GM18519 (cell line): ENCODE measurements at regions not wholly inside any gene's neighbourhood (a gene's known extent, or its start where the extent isn't known, plus 50 kb on each side); places are given as distances from the start of the nearest gene placed in this dataset.

Experiments
- ATAC-seq: cut with Tn5 transposase; IDR thresholded peaks from one replicate; pipeline ENCODE4 v1.9.1; 2021; ENCODE audit warnings: mild to moderate bottlenecking, moderate library complexity; ENCODE audit not compliant: unreplicated experiment, low FRiP score

DNA sequence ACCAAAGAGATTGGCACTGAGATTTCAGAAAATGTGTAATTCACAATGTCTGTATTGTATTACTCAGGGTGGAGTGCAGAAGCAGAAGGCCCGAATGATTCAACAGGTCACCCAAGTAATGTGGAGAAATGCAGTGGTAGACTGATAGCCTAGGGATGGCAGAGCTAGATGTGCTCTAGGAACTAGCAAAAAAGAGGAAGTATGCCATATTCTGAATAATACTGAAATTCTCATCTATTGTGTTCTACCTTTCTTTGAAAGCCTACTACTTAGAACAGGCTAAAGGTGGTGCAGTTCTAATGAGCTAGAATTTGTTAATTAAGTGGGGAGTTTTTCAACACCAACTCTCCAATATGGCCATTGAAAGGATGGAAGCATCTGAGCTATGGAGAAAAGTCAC, 1449.8 kb upstream of the MIR17HG start:
- ATAC-seq = peak; percentile 75

DNA sequence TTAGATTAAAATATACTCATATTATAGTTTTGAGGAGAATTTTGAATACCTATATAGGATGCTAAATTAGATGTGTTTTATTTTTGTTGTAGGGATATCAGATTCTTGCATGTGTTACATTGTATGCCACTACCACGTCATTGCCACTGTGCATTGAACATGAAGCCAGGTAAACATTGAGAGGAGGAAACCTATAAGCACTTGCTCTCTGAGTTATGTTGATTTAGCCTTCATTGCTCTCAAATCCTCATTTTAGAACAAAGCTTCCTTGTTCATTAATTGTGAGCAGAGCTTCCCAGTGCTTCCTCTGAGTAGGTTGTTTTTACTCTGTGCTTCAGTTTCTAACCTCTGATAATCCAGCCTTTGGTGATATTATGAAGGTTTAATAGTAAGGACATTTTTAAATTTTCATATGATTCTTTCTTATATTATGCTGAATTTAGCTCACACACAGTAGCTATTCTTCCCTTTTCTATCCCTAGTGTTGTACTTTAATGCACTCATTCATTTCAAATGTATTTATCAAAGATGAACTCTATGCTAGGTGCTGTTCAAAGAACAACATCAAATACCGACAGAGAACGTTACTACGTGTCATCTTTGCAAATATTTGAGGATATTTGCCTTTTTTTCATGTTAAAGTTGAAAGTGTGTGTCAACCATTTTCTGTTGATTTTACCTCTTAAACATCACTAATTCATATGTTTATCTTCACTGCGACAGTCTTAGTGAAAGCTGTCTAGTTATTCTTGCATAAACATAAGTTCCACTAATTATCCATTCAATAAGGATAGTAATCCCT, 1448.0 kb upstream of the MIR17HG start:
- ATAC-seq = no peak

DNA sequence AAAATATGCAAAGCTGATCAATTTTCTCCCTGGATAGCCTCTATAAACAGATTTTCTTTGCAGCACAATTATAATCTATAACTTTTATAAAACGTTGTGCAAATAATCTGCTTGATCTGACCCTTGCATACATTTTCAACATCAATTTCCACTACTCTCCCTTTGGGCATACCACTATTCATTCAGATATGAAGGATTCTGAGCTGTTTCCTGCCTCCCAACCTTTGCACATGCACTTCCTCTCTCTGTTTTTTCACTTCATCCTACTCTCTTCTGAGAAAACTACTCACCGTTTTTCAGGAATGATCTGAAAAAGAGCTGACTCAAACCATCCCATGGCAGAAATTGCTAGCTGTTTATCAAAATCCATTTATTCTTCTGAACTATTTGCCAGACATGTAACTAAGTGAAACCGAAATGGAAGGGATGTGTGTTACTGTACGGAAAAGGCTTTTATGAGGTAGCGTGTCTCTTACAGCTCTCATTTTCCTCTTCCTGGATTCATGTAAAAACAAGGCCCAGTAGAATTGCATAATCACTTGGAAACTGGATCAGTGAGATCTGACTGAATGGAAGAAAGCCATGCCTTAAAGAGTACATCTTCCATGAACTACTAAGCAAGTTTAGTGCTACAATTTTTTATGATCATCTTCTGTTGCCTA, 1447.3 kb upstream of the MIR17HG start:
- no peak for ATAC-seq

DNA sequence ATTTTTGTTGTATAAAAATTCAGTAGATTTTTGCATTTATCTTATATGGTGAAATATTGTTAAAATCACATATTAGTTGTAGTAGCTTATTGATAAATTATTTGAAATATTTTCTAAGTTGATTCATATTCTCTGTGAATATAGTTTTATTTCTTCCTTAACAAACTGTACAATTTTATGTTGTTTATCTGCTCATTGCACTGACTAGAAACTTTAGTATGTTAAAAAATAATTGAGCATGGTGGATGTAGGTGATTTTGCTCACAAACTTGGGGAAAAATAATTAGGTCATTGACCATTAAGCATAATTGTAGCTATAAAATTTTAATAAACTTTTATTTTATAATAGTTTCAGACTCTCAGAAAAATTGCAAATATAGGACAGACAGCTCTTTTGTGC, 1445.3 kb upstream of the MIR17HG start:
- no peak for ATAC-seq

DNA sequence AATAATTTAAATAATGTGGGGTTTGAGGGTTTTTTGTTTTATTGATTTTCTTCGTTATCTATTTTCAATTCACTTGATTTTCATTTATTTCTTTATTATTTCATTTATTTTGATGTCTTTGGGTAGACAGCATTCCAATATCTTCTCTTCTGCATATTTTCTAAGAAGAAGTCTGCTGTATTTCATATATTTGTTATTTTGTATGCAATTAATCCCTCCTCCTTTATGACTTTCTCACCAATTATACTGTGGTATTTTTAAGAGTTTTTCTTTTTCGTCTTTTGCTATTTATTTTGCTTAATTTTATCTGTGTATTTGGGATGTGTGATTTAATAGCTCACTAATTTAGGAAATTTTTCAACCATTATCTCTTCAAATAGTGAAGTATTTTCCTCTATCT, 1444.4 kb upstream of the MIR17HG start:
- no peak for ATAC-seq

DNA sequence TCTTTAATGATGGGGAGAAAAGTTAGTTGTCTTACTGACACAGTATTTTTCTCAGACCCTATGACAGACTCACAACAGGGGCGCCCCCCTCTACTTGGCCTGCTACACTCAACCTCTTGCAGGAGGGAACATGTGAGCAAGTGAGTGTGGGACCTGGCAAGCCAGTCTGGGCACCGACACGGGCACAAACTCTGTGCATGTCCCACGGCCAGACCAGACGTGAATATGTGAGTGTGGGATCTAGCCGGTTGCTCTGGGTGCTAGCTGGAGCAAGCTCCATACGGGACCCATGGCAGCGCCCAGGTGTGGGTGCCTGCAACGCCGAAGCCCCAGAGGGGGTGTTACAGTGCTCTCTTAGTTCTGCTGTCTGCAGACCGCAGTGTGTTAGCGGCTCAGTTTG, 1437.3 kb upstream of the MIR17HG start:
- no peak for ATAC-seq

DNA sequence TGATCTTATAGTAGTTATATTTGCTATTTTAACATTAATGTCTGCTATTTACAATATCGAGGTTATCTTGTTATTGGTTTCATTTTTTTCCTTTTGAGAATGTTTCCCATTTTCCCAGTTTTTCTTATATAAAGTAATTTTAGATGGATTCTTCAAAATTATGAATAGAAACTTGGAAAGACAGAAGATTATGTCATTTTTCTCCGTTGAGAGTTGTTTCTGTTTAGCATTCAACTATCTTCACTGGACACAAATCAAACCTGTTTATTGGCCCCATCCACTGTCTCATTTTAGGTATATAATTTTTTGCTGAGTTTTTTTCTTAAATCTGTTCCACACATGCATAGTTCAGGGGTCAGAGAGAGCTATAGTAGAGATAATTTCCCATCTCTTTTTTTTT, 1430.9 kb upstream of the MIR17HG start:
- ATAC-seq = no peak

DNA sequence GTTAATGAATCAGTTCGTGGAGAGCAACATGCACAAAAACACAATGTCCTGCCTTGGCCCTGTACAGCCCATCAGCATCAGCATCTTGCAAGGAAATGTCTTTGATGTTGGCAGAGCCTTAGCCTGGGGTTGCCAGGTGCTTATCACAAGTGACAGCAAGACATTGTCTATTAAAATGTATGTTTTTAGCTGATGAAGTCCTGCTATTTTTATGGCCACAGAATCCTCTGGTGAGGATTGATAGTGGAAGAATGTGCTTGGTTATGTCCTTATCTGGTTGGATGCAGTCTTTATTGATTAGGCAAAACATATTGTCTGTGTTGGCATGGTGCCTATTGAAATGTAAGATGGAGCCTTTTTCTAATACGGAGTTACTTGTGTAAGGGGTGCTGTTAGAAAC, 1427.0 kb upstream of the MIR17HG start:
- no peak for ATAC-seq

DNA sequence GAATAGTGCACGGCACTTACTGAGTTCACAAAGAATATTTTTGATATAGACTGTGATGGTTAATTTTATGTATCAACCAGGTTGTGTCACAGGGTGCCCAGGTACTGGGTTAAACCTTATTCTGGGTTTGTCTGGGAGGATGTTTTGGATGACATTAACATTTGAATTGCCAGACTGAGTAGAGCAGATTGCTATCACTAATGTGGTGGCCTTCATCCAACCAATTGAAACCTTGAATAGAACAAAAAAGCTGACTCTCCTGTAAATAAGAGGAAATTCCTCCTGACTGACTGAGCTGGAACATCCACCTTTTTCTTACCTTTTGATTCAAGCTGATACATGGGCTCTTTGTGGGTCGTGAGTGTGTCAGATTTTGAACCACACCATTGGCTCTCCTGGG, 1424.4 kb upstream of the MIR17HG start:
- no peak for ATAC-seq

DNA sequence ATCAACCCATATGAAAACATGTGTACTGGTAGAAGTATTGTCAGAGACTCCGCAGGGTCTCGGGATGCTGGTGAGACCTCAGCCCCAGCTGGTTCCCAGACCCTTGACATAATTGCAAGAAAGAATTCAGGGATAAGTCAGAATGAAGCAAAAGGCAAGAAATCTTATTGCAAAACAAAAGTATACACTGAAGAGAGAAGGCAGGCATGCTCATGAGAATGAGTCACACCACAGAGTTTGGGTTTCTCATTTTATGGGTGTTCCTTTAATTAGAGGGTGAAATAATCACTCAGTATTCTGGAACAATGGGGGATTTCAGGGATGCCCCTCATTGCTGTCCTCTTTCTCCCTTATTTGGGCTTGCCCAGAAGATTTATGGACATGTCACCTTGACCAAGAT, 1423.8 kb upstream of the MIR17HG start:
- no peak for ATAC-seq

DNA sequence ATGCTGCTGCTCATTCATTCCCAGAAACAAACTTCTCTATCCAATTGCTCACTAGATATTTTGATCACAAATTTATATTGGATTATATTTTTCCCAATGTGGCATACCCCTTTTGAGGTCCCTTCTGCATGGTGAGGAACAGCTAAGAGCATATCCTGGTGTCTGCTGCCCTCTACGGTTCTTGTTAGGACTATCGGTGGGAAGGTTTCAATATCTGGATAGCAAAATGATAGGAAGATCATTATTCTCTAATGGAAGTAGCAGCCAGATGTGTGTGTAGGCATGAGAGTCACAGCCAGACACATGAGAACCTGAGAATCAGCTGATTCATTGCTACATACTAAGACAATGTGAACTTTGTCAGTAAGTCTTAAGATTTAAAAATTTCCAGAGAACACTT, 1422.4 kb upstream of the MIR17HG start:
- ATAC-seq = no peak

DNA sequence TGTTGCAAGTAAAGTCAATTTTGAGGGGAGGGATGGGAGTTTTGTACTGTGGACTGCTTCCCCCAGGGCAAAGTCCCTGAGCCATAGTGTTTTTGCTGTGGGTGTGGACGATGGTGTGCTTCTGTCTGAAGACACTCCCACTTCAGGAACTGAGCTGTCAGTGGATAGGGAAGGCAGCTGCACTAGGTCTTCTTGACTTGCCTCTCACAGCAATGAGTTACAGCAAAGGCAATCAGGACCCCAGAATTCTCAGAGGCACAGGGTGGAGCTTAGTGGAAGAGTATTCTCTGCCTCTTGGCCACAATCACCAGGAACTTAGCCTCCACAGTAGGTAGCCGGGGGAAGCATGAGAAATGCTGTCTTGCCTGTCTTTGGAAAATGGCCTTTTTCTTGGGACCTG, 1416.6 kb upstream of the MIR17HG start:
- no peak for ATAC-seq

DNA sequence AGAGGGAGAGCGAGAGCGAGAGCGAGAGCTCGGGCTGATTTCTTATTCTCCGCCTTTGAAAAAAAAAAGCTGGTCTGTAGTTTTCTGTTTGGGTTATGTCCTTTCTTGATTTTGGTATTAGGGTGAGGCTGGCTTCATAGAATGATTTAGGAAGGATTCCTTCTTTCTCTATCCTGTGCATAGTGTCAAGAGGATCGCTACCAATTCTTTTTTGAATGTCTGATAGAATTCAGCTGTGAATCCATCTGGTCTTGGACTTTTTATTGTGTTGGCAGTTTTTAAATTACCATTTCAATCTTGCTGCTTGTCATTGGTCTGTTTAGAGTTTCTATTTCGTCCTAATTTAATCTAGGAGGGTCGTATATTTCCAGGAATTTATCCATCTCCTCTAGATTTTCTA, 1414.6 kb upstream of the MIR17HG start:
- ATAC-seq = no peak

DNA sequence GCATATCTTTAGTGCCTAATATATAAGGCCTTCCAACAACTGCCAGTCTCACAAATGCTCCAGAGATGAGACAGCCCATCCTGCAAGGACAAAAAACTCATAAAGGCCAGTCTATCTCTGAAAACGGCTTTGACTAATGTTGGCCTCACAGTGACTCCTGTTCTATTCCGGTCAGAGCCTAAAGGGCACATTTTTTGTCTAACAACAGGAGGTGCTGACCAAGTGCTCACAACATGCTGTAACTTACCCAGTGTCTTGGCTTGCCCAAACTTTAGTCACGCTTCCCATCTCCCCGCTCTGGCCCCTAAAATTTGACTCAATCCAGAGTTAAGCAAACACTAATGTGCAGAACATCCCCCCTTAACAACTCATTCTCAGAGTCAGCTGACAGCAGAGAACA, 1411.2 kb upstream of the MIR17HG start:
- ATAC-seq = no peak

DNA sequence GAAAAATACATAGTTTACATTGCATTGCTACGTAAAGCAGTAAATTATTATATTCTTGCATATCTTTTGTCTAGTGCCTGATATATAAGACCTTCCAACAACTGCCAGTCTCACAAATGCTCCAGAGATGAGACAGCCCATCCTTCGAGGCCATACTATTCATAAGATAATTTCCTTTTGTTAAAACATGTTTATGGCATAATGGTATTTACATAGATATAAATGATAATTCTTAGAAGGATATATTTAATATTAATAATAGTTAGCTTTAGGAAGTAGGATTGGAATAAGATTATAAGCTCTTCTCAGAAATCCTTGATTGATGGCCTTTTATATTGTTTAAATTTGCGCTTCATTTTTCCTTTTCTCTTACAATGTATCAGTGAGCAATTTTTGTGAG, 1410.1 kb upstream of the MIR17HG start:
- ATAC-seq = no peak

DNA sequence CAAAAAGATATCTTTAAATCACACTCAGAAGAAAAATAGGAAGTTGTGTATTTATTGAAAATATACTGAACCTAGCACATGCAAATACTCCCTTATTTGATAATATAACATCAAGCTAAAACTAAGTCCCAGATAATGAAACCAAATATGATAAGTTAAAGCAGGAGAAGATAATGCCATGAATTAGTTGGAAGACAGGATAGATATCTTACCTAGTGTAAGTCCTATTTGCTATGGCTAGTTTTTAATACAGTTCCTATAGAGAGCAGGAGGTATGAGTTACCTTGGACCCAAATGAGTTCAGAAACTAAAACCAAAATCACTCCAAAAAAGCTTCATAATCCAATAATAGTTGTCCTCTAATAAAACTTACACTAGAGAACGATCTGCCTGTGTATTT, 1407.1 kb upstream of the MIR17HG start:
- ATAC-seq = no peak

DNA sequence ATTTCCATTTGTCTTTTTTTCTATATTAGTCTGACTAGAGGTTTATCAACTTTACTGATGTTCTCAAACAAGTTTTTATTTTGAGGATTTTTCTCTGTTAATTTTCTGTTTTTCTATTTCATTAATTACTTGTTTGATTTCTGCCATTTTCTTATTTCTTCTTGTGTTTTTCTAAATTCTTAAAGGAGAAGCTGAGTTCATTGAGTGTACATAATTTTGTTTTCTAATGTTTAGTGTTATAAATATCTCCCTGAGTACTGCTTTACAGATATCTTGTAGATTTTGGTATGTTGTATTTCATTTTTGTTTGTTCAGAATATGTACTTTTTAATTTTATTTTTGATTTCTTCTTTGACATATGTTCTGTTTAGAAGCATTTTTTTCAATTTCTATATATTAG, 1404.3 kb upstream of the MIR17HG start:
- ATAC-seq = no peak

DNA sequence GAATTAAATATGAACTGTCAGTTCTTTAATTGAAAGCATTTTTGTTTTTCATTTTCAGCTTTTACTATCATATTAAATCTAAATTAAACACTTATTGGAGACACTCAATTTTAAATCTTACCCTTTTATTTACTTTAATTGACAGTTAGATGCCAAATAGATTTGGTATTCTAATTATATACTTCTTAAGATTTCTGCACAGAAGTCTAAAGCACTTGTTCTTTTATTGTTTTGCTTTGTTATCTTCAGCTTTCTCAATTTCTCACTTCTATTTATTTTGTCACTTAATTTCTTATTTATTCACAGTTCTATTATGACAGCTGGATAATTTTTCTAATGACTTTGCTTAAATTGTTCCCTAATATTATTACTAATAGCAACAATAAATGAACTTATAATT, 1397.3 kb upstream of the MIR17HG start:
- no peak for ATAC-seq

DNA sequence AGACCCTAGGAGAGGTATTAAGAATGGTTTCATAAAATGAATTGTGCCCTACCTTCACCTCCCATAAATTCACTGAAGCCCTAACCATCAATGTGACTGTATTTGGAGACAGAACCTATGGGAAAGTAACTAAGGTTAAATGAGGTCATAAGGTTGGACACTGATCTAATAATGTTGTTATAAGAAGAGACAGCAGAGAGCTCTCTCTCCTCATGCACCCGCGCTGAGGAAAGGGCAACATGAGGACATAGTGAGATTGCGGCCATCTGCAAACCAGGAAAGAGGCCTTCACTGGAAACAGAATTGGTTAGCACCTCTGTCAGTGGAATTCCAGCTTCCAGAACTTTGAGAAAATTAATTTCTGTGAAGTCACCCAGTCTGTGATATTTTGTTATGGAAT, 1396.1 kb upstream of the MIR17HG start:
- no peak for ATAC-seq

DNA sequence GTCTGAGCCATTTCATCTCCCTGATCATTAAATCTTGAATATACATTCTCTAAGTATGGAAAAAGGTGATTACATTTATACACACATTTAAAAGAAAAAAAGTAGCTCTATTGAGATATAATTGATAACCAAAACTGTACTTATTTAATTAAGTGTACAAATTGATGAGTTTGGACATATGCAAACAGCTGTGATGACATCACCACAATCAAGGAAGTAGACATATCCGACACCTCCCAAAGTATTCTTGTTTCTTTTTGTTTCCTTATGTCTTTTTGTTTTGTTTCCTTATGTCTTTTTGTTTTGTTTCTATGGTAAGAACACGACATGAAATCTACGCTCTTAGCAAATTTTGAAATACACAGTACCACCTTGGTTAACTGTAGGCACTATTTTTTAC, 1393.9 kb upstream of the MIR17HG start:
- ATAC-seq = no peak

DNA sequence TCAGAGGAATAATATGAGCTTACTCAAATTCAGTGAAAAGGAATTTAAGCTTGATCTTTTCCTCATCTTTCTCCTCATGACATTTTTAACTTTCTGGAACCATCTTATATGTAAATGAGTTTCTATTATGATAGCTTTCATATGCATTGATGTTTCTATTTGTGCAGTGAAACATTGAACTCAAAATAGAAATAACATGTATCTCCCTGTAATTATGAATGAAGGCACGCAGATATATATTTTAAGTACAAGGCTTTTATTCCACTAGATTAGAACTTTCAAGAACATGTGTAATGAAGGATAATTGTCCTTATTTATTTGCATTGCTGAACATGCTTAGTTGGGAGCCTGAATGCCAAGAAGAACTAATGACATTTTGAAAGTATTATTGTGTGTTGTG, 1391.7 kb upstream of the MIR17HG start:
- ATAC-seq = no peak

DNA sequence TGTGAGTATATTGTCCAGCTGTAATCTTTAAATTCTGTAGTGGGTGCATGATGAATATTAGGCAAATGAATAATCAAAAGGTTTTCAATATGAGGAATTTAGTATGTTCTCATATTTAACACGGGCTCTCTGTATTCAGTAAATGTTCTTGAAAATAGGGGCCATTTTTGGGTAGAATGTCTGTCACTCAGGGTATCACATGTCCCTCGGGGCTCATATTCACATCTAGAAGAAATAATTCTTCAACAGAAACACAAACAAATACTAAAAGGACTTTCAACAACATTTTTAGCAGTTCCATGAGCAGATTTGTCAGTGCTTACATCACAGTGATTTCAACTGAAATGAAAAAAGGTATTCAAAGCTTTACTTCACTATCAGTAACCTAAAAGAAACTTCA, 1388.4 kb upstream of the MIR17HG start:
- no peak for ATAC-seq
